GM18499 (cell line): ENCODE measurements at regions not wholly inside any gene's neighbourhood (a gene's known extent, or its start where the extent isn't known, plus 50 kb on each side); places are given as distances from the start of the nearest gene placed in this dataset.
"Not testable (repeated sequence)": the region's sequence is repeated elsewhere in the genome, so short reads cannot be mapped to it uniquely, and the experiment has no call there.

Experiments
- ATAC-seq: cut with Tn5 transposase; IDR thresholded peaks from one replicate; pipeline ENCODE4 v1.9.1; 2021; ENCODE audit warnings: moderate number of reproducible peaks; ENCODE audit not compliant: insufficient read depth, unreplicated experiment

DNA sequence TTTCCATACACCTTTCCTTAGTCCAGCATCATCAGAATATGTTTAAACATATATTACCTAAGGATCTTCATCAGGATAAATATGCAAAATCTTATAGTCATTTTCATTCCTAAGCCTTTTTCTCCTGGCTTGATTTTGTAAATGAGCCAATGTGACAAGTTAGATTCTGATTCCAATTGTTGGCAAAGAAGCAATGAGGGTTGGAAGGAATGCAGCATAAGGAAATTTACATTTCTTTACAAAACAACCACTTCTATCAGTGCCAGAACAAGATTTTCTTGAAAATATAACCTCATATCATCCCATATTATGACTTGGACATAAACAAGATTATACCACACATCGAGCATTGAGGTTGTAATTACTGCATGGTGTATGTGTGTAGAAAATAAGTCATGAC lies 508.1 kb downstream of the TRAM1L1 start:
- no peak for ATAC-seq

DNA sequence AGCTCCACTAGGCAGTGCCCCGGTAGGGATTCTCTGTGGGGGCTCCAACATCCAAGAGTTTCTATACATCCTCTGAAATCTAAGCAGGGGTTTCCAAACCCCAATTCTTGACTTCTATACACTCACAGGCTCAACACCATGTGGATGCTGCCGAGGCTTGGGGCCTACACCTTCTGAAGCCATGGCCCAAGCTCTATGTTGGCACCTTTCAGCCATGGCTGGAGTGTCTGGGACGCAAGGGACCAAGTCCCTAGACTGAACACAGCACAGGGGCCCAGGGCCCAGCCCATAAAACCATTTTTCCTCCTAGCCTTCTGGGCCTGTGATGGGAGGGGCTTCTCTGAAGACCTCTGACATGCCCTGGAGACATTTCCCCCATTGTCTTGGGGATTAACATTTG lies 511.8 kb downstream of the TRAM1L1 start:
- no peak for ATAC-seq

DNA sequence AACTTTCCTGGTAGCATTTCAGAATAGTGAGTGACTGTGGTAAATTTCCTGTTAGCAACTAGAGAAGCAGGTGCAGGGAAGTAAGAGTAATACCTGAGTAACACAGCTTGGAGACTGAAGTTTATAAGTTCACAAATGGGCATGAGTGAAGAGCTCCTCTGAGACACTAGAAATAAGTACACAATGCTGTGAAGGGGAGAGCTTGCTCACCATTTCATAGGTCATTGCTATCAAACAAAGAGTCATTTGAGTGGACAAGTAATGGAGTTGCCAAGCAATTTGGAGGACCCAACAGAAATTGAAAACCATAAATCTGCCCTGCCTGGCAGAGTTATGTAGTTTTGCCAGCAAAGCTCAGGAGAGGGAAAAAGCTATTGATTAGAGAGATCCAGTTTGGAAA lies 523.6 kb downstream of the TRAM1L1 start:
- no peak for ATAC-seq

DNA sequence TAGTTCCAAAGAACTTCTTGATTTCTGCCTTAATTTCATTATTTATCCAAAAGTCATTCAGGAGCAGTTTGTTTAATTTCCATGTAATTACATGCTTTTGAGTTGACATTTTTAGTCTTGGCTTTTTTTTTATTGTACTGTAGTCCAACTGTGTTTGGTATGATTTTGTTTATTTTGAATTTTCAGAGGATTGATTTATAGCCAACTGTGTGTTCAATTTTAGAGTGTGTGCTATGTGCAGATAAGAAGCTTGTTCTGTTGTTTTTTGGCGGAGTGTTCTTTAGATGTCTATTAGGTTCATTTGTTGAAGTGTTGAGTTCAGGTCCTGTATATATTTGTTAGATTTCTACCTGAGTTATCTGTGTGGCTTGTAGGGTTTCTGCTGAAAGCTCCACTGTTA lies 533.6 kb downstream of the TRAM1L1 start:
- no peak for ATAC-seq

DNA sequence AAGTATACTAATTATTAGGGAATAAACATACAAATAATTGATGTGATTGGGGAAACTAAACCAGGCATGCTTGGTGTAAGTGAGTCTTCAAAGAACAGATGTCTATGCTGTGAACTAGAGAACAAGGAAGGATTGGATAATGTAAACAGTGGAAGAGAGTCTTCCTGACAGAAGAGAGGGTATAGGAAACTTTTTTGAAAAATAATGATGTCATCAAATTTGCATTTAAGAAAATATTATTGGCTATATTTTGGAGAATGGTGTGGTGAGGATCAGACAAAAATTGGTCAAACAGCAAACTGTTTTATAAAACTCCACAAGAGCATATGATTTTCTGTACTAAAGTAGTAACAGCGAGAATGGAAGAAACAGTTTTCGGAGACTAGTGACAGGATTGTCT lies 537.7 kb downstream of the TRAM1L1 start:
- ATAC-seq: no peak

DNA sequence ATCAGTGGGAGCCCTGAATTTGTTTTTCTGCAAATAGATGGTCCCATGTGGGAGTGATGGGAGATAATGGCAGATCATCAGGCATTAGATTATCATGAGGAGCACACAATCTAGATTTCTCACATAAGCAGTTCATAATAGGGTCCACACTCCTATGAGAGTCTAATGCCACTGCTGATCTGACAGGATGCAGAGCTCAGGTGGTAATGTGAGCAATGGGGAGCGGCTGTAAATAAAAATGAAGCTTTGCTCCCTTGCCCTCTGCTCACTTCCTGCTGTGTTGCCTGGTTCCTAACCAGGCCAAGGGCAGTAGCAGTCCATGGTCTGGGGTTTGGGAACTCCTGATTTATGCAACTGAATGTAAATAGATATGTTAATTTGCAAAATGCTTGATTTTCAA lies 538.6 kb downstream of the TRAM1L1 start:
- ATAC-seq: no peak

DNA sequence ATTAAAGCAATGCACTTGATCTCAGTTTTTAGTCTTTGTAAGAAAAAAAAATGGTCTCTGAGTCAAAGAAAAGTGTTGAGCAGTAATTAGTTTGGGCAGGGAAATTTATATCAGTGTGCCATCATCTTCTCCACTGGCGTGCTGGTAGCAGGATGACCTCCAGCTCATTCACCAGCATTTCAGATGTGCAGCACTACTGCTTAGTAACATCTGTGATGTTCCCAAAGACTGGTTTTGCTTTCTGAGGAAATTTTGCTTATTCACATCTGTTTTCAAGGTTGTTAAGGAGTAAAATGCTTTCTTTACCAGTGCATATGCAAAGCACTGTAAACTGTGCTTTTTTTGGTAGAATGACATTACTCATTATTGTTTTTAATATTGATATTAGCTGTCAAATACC lies 540.4 kb downstream of the TRAM1L1 start:
- ATAC-seq: no peak

DNA sequence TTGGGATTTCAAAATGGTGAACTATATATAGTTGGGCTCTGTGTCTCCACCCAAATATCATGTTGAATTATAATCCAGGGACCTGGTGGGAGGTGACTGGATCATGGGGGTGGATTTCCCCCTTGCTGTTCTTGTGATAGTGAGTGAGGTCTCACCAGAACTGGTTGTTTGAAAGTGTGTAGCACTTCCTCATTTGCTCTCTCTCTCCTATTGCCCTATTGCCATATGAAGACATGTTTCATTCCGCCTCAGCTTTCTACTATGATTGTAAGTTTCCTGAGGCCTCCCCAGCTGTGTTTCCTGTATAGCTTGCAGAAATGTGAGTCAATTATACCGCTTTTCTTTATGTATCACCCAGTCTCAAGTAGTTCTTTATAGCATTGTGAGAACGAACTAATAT lies 545.6 kb downstream of the TRAM1L1 start:
- no peak for ATAC-seq

DNA sequence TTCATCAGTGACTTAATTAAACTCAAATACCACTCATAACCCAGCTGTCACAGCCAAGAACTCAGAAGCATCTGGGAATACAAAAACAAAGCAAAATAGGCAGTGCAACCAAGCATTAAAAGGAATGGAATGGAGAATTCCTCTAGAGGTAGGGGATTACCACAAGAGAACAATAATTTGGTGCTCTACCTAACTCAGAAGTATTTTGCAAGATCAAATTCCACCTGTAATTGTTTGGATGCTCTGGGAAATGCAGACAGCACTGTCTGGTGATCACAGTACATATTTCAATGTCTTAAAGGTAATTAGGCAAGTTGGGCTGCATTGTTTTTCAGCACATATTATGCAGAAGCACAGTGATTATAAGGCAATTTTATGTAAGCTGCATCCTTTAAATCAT lies 547.5 kb downstream of the TRAM1L1 start:
- no peak for ATAC-seq

DNA sequence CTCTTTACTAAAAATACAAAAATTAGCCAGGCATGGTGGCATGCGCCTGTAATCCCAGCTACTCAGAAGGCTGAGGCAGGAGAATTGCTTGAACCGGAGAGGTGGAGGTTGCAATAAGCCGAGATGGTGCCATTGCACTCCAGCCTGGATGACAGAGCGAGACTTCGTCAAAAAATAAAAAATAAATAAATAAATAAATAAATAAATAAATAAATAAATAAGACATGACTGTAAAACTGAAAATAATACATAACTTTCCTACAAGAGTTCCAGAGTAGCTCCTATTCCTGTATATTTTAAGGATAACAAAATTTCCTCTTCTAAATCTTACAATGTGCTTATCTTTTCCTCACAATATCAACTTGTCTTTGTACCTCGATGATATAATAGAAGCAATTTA lies 549.4 kb downstream of the TRAM1L1 start:
- ATAC-seq: not testable (repeated sequence)

DNA sequence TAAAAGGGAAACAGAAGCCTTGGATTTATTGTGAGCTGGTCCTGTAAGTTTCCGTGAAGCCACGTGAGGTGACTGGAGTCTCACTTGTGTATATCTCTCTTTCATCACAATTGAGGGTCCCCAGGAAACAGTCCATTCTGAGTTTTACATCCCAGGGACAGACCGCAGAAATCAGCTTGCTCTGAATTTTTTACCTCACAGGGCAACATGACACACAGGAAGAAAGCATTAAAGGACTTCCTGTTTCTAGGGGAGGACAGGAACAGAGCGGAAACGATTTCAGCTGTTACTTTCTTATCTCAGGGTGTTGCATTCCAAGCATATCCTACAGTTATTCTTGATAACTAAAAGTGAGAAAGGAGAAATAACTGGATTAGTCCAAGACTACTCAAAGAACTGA lies 553.5 kb downstream of the TRAM1L1 start:
- no peak for ATAC-seq

DNA sequence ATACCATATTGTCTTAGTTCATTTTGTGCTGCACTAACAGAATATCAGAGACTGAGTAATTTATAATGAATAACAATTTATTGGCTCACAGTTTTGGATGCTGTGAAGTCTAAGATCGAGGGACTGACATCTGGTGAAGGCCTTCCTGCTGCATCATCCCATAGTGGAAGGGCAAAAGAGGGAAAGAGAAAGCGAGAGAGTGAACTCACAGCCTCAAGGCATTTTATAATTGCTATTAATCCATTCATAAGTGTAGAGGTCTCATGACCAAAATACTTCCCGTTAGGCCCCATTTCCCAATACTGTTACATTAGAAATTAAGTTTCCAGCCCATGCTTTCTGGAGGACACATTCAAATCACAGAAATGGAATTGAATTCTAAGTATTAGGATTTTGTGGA lies 554.4 kb downstream of the TRAM1L1 start:
- ATAC-seq: no peak

DNA sequence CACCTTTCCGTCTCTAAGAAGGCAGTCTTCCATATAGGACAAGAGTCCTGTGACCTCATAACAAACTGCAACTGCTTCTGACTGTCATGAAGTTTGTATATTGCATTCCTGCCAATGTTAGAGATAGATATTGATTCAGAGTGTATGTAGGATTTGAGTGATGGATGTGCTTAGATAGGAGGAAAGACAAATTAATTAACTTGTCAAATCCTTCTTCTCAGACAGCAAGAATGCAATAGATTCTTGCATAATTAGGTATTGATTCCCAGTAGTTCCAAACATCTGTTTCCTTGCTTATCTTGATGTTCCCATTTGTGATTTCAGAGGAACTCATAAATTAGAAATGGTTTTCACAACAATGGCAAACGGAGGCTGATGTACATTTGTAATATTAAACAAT lies 555.3 kb downstream of the TRAM1L1 start:
- no peak for ATAC-seq

DNA sequence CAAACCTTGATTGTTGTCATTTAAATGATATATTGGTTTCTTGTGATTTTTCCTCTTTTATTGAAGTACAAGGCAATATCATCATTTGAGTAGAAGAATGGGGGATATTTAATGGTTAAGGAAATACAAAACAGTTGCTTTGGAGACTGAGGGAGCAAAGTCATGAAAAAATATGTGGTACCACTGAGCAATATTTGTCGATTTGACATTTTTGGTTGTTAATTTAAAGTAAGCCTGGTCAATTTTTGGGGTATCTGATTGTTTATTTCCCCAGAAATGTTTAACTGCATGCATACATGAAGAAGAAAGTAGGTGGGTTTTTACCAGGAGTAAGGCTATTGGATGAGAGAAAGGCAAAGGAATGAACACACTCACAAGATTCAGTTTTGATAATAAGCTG lies 556.2 kb downstream of the TRAM1L1 start:
- no peak for ATAC-seq

DNA sequence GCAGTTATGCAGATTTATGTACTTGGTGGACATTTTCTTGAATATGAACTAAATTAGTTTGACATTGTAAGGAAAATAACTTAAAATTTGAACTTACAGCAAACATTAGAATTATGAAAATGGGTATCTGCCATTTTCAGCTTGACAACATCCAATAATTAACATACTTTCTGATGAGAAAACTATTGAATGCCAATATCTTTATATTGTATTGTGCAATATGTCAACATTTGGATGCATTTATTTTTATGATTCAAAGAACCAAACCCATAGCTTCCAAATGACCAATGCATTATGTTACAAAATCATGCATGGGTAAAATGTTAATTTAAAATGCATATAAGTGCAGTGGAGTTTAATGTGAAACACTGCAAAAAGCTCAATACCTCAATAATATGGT lies 562.5 kb downstream of the TRAM1L1 start:
- ATAC-seq: no peak

DNA sequence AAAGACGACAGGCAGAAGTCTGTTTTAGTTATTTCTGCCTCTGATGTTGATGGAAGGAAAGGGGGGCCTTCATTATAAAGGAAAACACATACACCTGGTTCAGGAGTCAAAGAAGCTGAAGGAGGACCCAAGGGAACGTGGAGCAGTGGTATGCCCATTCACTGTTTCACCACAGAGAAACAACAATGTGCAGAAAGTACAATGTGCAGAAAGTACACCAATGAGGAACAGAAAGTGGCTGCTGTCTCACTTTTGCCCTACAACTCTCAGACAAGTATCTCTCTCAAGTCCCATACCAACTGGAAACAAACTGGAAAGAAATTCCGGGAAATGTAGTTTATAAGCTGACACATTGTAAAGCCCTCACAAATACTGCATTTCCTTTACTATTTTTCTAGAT lies 564.5 kb downstream of the TRAM1L1 start:
- ATAC-seq: no peak

DNA sequence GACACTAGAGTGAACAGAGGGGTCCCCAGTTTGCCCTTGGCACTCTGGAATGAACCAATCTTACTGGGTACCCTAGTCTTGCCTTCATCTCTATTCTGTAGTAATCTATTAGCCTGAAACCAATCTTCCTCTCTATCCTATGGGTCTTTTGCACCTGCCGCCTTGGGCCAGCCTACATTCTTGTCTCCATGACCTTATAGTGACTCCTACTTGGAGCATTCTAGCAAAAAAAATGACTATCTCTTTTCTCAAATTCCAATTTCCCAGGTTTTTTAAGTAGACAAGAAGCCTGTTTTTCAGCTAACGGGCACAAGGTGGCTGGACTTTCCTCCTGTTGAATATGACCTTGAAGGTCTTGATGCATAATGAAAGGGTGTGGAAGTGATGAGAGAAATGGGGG lies 568.7 kb downstream of the TRAM1L1 start:
- ATAC-seq: no peak

DNA sequence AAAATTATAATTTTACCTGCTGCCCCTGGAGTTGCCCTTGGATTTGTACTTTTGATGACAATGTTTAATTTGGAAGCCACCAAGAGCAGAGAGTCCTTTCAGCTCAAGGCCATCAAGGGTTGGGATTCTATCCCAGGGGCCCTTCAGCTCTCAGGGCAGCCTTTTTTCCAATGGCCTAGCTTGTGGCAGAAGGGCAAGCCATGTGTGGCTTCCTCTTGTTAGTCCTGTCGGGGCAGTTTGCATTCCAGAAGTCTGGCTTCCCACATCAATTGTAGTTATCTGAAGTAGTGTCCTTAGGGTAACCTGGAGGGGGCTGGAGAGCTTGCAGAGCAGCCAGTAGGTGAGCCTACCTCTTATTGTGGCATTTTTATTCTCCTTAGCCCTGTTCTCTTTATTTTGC lies 569.4 kb downstream of the TRAM1L1 start:
- ATAC-seq: no peak

DNA sequence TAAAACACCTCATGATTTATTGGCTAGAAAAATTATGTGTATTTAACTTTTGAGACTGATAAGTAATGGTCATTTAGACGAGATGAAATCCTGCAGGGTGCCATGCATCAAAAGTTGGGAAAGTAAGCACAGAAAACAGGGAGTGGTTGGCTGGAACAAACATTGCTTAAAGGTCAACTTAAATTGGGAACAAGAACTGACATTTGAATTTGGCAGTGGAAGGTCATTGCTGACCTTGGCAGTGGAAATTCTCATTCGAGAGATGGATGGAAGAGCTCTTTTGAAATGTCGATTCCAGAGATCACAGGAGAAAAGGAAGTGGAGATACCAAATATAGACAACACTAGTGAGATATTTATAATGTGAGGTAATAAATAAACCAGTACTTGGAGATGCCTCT lies 572.8 kb downstream of the TRAM1L1 start:
- ATAC-seq: no peak

DNA sequence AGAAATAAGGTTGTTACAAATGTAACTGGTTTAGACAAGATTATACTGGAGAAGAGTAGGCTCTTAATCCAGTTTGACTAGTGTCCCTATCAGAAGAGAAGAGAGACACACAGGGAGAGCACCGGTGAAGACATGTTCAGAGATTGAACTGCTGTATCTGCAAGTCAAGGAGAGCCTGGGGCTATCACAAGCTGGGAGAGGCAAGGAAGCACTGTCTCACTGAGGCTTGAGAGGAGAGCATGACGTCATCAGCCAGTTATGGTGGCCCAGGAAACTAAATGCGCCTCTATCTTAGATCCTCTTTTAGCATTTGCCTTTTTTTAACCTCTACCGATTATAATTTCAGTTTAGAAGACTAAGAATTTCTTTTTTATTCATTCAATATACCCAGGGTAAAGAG lies 583.4 kb downstream of the TRAM1L1 start:
- ATAC-seq: no peak

DNA sequence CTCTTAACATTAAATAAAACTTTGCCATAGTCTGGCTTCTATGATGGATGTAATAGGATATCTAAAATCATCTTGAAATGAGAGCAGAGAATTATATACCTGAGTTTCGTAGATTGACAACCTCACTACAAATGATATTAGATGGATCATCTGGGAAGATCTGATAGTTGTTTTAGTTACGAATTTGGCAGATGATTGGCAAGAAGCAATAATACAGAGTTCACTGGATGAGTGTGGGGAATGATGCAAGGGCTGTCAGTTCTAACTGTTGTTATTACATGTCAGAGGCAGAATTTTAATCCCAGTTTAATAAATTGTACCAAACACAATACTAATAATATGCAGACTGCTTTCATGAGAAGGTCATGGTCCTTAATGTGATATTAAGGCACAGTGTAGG lies 585.2 kb downstream of the TRAM1L1 start:
- no peak for ATAC-seq

DNA sequence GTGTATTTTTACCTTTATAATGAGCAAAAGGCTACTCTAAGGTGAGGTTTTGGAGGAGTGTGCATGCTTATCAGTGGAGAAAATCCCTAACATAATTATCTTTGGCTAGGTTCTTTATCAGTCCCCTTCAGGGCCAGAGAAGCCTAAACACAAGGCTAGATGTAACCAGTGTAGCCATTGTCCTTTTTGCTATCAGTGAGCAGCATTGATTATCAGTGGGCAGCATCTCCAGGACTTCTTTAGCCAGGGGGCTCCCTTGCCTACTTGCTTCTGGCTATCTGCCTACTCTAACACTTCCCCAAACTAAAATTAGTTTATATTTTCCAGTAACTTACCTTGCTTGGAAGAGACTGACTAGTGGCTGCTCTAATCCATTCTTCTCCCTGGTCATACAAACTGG lies 595.6 kb downstream of the TRAM1L1 start:
- ATAC-seq: no peak

DNA sequence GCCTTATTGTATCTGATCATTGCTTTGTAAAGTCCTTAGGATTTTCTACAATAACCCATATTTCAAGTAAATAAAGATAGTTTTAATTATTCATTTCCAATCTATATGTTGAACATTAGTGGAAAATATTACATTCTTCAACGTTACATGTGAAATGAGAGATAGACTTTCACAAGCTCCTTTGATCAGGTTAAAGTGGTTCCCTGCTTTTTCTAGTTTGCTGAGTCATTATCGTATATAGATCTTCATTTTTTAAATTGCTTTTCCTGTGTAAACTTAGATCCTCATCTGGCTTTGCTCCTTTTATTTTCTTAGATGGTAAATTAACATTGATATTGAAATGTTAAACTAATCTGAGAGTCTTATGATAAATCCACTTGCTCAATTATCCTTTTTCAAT lies 599.0 kb downstream of the TRAM1L1 start:
- ATAC-seq: no peak
